ENCODE measurements at regions not wholly inside any gene's neighbourhood (a gene's known extent, or its start where the extent isn't known, plus 50 kb on each side); places are given as distances from the start of the nearest gene placed in this dataset.
"Not testable (repeated sequence)": the region's sequence is repeated elsewhere in the genome, so short reads cannot be mapped to it uniquely, and the experiment has no call there.

DNA sequence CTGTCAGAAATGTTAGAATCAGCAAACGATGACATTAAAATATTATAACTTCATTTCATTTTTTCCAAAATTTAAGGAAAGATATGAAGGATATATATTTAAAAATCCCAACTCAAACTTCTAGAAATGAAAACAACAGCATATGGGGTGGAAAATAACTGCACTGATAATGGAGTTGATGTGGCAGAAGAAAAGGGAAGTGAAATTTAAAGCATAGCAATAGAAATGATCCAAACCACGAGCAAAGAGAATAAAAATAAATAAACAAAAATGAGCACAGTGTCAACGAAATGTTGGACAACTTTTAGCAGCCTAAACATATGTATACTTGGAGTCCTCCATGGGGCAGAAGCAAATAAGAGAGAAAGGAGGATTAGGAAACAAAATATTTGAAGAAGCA, 280.2 kb downstream of the KCNJ3 start:
- DNase-seq: no peak

DNA sequence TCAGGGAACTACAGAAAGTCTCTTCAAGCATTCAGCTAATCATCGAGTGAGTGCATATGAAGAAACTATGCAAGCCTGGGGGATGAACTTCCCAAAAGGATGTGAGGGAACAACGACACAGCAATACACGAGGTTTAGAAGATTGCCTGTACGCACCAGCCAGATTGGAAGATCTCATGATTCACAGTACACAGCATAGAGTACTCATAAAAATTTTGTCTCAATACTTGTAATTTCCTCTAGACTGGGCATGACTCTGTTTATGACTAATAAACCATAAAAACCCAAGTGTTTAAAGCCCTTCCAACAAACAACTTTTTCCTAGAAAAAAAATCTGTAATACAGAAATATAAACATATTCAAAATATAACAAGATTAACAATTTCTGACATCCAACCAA, 279.7 kb downstream of the KCNJ3 start:
- no peak for DNase-seq

DNA sequence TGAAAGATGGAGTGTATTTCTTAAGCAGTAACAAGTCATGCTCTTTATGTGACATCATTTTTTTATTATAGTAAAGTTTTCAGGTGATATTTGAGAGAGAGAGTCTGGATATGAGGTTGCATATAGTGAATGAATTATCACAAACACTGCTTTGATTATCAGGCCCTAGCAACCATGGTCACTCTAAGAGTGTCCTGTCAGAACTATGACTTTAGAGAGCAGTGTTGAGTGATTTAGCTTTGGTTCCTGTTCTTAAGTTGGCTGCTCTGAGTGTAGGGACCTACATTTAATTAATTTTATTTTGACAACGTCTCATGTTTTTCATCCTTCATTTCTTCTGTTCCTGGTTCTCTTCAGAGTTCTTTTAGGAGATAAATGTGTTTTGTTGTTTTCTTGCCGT, 275.5 kb downstream of the KCNJ3 start:
- DNase-seq: no peak

DNA sequence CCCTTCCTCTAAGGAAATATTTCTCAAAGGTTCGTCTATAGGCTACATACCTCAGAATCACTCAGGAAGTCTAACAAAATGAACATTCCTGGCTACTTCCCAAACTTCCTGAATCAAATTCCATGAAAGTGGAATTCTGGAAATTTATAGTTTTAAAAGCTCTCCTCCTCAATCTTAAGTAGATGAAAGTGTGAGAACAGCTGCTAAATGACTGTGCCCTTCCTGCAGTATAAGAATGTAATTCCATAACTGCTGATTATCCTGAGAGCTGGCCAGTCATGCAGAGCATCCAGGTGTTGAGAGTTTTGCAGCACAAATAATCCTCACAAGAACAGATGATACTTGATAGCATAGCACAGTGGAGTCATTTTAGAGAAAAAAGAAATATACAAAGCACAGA, 265.0 kb downstream of the KCNJ3 start:
- no peak for DNase-seq

DNA sequence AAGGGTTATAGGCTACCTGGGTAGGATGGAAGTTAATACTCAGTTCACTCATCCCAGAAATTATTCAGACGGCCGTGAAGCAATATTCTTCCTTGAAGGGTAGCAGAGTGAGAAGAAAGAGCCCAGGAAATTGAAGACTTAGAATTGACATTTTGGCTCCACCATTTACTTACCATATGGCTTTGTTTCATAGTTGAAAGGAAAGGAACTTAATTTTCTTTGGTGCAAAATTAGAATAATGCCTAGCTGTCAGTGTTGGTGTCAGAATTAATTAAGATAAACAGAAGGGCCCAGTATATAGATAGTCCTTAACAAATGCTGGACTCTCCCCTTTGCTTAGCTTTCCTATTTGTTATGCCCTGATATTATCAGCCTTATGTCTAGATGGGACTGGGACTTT, 263.2 kb downstream of the KCNJ3 start:
- DNase-seq: no peak

DNA sequence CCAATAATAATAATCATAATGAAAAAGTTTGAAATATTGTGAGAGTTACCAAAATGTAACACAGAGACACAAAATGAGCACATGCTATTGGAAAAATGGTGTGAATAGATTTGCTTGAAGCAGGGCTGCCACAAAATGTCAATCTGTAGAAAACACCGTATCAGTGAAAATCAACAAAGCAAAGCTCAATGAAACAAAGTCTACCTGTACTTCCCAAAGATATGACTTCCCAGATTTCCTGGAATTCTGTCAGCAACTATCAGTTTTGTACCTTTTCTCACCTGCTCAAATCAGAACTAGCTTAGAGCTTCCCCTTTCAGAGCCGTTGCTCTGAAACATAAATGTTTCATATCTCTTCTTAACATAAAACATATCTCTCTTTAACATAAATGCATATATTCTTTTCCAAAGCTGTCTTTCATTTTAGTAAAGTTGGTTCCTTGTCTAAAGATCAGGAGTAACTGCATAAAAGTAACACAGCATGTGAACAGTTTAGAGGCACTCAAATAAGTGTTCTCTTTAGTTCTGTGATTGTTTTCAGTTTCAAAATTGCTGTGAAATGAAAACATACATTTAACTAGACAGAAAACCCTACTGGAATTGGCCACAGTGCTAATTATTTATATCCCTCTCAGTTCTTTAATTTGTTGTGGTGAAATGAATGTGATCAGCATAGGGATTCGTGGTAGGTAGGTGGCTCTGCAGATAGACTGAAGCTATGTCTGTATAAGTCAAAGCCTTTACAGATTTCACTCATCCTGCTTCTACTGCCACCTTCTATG, 262.5 kb downstream of the KCNJ3 start:
- DNase-seq: no peak

DNA sequence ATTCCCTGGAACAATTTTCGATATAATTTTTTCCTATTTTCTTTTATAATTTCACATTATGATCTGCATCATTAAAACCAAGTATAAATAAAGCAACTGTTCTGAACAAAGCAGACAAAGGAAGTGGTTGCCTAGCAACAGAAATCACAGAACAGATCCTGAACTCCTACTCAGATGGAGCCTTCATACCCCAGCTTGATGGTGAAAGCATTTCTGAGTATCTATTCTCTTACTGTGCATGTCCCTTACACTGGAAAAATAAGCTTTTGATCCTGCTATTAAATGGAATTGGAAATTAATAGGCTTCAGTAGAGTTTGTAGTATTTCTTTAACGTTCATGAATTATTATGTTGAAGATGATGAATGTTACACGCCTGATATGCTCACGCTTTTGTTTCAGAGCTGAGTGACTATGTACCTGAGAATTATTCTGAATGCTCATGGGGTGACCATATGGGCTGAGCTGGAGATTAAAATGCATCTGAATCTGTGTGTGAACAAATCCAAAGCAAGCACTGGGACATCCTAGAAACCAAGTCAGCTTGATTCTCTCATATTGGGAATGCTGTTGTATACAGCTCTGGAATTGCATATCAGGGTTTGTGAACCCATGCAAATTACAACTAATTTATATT, 254.0 kb downstream of the KCNJ3 start:
- no peak for DNase-seq

DNA sequence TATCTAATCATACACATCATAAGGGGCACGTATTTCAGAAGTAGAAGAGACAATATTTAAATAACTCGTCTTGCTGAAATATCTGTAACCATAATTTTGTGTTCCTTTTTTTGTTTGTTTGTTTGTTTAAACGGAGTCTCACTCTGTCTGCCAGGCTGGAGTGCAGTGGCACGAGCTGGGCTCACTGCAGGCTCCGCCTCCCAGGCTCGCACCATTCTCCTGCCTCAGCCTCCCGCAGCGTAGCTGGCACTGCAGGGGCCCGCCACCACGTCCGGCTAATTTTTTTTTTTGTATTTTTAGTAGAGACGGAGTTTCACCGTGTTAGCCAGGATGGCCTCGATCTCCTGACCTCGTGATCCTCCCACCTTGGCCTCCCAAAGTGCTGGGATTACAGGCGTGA, 248.9 kb downstream of the KCNJ3 start:
- DNase-seq: not testable (repeated sequence)

DNA sequence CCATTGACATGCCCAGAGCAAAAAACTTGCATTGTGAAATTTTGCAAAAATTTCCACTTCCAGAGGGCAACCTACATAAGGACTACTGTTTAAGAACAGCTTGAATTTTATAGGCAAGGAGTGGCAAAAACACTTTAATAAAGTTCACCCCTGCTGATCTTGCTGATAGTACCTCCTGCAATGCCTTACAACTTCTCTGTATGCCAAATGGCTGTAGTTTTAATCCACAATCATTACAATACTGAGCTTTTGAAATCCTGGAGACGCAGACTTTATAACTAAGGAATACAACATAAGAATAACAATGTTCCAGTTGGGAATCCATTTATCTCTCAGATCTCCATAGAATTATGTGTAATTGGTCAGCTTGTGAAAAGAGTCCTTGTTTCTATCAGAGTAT, 247.5 kb downstream of the KCNJ3 start:
- DNase-seq: no peak

DNA sequence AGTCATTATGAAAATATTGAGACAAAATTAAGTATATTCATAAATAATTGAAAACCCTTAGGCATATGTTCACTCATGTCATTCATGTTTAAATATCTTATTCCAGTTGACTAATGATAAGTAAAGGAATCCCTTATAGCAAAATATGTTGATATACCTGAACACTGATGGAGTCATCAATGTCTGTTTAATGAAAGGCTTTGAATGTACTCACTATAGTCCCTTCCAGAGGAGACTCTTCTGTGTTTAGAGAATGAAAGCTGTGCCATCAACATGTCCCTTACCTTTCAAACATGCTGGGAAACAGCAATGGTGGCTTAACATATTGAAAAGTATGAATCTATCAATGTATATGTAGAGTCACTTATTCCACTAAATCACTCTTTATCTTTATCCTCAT, 242.9 kb downstream of the KCNJ3 start:
- no peak for DNase-seq

DNA sequence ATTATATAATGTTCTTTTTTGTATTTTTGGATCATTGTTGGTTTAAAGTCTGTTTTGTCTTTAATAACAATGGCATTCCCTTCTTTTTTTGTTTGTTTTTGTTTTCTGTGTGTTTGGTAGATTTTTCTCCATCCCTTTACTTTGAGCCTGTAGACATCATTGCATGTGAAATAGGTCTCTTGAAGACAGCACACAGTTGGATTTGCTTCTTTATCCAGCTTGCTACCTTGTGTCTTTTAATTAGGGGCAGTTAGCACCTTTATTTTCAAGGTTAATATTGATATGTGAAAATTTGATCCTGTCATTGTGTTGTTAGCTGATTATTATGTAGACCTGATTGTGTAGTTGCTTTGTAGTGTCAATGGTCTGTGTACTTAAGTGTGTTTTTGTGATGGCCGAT, 235.7 kb downstream of the KCNJ3 start:
- DNase-seq: no peak

DNA sequence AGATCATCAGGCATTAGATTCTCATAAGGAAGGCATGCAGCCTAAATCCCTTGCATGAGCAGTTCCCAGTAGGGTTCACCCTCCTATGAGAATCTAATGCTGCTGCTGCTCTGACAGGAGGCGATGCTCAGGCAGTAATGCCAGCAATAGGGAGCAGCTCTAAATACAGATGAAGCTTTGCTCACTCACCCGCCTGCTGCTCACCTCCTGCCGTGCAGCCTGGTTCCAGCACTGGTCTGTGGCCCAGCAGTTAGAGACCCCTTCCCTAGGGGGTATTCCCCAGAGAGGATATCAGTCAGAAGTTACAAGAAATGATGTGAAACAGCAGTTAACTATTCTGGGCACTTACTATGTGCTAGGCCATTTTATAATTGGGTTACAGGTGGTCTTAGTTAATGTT, 226.0 kb downstream of the KCNJ3 start:
- DNase-seq: no peak

DNA sequence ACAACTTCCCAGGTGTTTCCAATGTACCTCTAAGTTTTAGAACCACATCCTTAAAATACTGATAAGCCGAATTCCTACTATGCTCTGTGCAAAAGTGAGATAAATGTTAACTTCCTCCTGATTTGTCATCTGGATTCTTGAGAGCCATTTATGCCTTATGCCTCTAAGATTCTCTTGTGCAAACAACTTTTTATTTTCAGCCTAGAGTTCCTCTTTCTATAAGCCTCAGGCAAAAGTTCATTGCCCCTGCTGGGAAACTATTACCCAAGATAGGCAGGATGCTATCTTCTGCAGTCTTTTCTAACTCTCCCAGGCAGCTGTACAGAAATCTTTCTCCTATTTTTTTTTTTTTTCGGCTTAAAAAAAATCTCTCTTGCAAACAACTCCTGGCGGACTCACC, 216.1 kb downstream of the KCNJ3 start:
- no peak for DNase-seq

DNA sequence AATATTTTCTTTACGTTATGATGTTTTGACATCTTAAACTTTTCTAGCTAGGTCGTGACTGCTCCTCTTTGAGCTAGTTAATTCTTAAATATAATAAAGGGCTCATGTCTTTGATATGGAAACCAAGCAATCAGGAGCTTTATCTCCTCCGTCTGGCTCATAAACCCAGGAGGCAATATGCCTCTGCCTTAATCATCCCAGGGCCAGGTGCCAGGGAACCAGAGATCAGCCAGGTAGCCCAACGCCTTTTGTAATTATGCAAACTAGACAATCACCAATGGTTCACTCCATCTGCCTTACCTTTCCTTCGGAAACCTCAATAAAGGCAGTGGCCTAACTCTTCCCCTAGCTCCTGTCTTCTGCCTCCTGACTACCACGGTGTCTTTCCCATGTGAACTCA, 213.7 kb downstream of the KCNJ3 start:
- no peak for DNase-seq

DNA sequence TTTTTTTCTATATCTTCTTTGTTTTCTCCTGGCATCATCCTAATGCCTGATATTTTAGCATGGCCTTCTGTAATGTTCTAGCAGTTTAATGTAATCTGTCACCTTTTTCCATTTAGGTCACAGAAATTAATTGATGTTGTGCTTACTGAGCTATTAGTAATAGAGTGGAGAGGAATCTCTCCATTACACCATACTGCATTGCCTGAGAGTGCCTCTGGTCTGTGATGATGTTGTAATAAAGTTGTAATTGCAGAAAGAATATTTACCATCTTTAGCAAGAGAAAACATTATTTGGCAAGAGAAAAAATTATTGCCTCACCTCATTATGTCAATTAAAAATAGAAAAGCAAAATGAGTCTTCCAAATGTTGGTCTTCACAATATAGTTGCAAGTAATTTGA, 213.2 kb downstream of the KCNJ3 start:
- DNase-seq: no peak

DNA sequence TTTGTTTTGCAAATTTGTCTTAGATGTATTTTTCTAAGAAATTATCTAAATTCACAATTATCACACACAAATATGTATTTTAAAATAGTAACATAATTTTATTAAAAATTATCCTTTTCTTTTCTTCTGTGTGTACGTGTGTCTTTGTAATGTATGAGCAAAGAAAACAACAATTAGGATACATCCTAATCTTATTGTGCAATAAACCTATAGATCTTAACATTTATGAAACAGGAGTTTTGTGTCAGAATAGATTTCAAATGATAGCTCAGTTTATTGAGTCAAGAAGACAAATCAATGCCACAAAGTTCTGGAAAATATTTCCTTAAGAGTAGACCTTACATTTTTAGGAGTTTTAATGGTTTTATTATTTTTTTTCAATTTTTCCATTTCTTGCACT, 212.2 kb downstream of the KCNJ3 start:
- no peak for DNase-seq

DNA sequence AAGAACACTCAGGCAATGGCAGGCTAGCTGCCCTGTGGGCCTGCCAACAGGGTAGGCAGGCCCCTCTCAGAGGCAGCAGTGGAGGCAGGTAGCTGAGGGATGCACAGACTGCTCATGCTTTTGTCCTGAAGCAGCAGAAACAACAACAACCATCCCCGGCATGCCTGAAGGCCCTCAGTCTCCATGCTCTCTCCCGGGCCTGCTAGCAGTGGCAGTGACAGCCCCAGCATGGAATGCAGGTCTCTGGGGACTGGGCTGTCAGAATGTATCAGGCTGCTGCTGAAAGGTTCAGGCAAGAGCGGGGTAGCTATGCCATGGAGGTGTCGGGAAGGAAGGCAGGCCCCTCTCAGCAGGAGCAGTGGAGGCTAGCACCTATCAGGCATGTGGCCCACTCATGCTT, 209.8 kb downstream of the KCNJ3 start:
- no peak for DNase-seq

All from stimulated activated CD4-positive, alpha-beta T cell treated with anti-CD3 and anti-CD28 coated beads, Interleukin-4, amount 100 ng/mL, for 1 hour (primary cell).